ENCODE measurements at regions not wholly inside any gene's neighbourhood (a gene's known extent, or its start where the extent isn't known, plus 50 kb on each side); places are given as distances from the start of the nearest gene placed in this dataset.

DNA sequence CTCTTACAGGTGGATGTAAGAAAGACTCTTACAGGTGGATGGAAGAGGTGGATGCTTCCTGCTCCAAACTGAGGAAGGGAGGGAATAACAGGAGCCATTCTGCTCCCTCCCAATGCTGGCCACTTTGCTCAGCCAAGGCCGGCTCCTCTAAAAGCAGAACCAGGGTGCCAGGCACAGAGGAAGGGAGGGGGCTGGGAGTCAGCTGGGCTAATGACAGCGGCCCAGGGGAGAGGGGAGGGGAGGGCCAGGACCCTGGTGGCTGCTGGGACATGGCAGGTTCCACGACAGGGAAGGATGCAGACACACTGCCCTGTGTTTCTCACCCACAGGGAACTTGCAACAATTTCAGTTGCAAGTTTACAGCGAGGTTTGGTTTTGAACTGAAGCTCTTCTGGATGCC lies 173.4 kb downstream of the ANAPC1 start:
- no peaks in the 10 kb centered on the region for H3K9me3 ChIP-seq (ENCODE audit: control insufficient read depth, insufficient read depth, low read length)
- H3K36me3 ChIP-seq (ENCODE audit: insufficient read depth, low read length), result no peaks in the 10 kb centered on the region
- H3K4me1 ChIP-seq (ENCODE audit: insufficient read depth, low read length), result peaks cover 24% of the 10 kb centered on the region
- H3K9ac ChIP-seq (ENCODE audit: low read depth, low read length), result no peak overlapping the region

DNA sequence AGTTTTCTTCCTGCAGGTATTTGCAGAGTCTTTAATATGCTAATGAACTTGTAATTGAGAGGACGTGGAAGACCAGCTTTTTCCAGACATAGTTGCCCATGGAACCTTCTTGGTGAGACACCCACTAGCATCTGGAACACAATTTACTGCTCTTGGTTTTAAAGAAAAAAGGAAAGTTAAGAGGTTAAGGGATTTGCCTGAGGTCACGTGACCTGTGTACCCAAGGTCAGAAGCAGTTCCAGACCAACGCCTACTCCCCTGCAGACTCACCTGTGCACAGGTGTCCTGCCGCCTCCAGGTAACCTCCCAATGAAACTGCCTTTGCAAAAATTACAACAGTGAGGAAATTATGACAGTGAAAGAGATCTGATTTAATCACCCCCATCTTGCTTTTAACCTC lies 172.7 kb downstream of the ANAPC1 start:
- H3K9me3 ChIP-seq (ENCODE audit: control insufficient read depth, insufficient read depth, low read length), result no peaks in the 10 kb centered on the region
- H3K9ac ChIP-seq (ENCODE audit: low read depth, low read length), result no peak overlapping the region
- peaks cover 22% of the 10 kb centered on the region for H3K4me1 ChIP-seq (ENCODE audit: insufficient read depth, low read length)
- H3K36me3 ChIP-seq (ENCODE audit: insufficient read depth, low read length), result no peaks in the 10 kb centered on the region

DNA sequence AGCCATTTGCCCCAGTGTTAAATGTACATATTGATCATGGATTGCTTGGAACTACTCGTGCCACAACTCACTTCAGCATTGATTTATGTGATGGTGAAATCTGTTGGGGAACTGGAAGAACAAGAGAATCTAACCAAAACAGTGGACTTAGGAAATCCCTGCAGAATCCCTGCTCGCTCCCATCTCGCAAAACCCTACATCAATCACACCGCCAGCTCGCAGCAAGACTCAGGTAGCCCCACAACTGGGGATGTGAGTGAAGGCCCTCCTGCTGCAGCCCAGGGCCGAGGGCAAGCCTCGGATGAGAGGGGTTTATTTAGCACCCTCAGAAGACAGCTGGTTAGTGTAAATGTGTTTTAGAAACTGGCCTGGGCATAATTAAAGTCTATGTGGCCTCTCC lies 171.6 kb downstream of the ANAPC1 start:
- no peak overlapping the region for H3K9ac ChIP-seq (ENCODE audit: low read depth, low read length)
- no peaks in the 10 kb centered on the region for H3K36me3 ChIP-seq (ENCODE audit: insufficient read depth, low read length)
- H3K9me3 ChIP-seq (ENCODE audit: control insufficient read depth, insufficient read depth, low read length), result no peaks in the 10 kb centered on the region
- H3K4me1 ChIP-seq (ENCODE audit: insufficient read depth, low read length), result peaks cover 16% of the 10 kb centered on the region

DNA sequence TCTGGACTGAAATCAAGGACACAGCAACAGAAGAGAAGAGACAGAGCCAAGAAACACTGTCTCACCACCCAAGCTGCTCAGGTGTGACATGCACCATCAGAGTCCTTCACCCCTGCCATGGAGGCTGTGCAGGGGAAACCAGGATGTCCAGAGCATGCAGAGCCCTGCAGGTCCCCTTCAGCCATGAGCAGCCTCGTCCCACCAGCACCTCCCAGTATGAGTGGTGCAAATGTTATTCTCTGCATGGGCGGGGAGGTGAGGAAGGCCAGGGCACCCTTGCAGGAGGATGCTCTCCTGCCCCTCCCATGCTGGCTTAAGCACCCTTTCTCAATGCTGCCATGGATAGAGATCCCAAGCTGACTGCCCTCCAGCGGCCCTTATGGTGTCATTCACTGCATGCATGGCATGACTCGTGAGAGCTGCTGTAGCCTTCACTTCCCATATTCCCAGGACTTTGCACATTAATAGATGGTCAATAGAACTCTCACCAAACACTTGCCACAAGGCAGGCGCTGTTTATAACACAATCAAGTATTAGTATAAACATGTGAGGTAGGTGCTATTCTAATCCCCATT lies 171.0 kb downstream of the ANAPC1 start:
- Histone ChIP-seq H3K36me3 (ENCODE audit: insufficient read depth, low read length) (no peaks in the 10 kb centered on the region), H3K9ac (ENCODE audit: low read depth, low read length) (no peak overlapping the region), H3K4me1 (ENCODE audit: insufficient read depth, low read length) (peaks cover 16% of the 10 kb centered on the region), H3K9me3 (ENCODE audit: control insufficient read depth, insufficient read depth, low read length) (no peaks in the 10 kb centered on the region)

DNA sequence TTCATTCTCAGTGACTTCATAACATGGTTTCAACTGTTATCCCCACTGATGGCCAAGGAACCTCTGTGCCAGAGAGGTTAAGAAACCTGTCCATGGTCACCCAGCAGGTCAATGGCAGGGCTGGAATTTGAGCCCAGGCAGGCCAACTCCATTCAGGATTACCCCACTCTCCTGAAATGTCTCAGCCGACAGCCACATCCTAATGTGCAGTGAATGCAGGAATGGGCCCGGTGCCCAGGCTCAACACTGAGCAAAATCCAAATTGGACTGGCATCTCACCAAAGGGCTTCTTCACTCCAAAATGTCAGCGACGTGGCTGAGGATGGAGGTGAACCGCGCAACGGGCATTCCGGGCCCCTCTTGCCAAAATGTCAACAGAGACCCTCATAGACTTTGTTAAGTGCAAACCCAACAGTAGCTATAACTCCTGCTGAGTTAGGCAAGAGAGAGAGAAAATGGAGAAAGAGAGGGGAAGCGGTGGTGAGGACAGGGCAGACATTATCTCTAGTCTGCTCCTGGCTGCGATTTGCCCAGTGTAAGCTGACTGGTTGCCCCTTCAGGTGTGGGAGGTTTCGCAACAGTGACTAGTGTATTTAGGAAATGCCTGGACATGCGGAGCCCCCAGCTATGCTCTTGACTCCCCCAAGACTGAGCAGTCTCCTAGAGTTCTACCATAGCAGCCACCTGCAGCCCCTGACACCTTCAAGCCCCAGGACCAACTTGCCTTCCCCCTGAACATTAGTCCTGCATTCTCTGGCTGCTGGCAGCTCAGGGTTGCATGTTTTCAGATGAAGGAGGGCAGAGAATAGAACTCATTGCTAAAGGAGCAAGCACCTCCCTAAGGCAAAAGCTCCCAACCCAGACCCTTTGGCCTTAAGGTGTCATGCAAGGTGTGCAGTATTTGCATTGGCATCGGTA lies 167.7 kb downstream of the ANAPC1 start:
- H3K4me1 ChIP-seq (ENCODE audit: insufficient read depth, low read length), result no peaks in the 10 kb centered on the region; the same call in 1 of the 2 replicates

DNA sequence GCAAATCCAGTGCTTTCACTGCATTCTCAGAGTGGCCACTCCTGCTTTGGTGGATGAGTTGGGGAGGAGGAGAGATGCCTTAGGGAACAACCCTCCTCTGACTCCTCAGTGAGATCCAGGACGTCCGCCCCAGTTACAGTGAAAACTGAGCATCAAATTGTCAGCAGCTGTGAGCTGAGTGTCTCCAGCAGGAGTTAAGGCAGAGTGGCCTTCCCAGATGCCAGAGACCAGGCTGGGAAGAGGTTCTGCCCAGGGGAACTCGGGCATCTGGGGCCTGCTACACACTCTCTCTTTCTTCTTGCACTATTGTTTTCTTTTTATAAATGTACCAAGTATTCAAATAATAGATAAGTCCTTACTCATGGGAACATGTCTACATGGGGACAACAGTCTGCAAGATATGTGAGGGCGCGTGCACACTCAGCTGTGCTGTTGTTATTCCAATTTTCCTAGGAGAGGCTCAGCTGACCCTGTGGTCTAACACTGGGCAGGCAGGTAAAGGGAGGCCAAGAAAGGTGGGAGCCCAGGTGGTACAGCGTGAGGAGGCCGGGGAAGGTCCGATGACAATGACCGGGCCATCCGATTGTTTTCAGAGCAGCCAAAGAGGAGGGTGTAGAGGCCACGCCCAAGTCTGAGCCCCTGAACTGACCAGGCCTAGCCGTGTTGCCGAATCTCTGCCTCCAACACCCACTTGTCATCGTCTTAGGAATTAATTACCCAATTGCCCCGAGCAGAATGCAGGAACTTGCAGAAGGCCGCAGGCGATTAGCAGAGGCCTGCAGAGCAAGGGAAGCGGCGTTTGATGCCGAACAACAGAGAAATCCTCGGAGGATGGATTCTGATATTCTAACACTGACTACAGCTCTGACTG lies 166.9 kb downstream of the ANAPC1 start:
- no peaks in the 10 kb centered on the region for H3K4me1 ChIP-seq (ENCODE audit: insufficient read depth, low read length)
- H3K9me3 ChIP-seq (ENCODE audit: control insufficient read depth, insufficient read depth, low read length), result no peaks in the 10 kb centered on the region
- no peak overlapping the region for H3K9ac ChIP-seq (ENCODE audit: low read depth, low read length)
- H3K36me3 ChIP-seq (ENCODE audit: insufficient read depth, low read length), result no peaks in the 10 kb centered on the region

More for the DNA sequence above, 167.7 kb downstream of the ANAPC1 start:
- no peaks in the 10 kb centered on the region for H3K36me3 ChIP-seq (ENCODE audit: insufficient read depth, low read length)
- H3K9me3 ChIP-seq (ENCODE audit: control insufficient read depth, insufficient read depth, low read length), result no peaks in the 10 kb centered on the region
- no peak overlapping the region for H3K9ac ChIP-seq (ENCODE audit: low read depth, low read length)

Measured in ES-I3 (cell line).